ENCODE measurements at regions not wholly inside any gene's neighbourhood (a gene's known extent, or its start where the extent isn't known, plus 50 kb on each side); places are given as distances from the start of the nearest gene placed in this dataset.

GRCh38 chr3:163056874-163057497 lies 1560.4 kb downstream of the OTOL1 start:
- Mint-ChIP-seq H3K27ac (no peak overlapping the region), H3K4me1 (ENCODE audit: unreplicated experiment) (no peaks in the 10 kb centered on the region), H3K27me3 (no peaks in the 10 kb centered on the region), H3K36me3 (no peaks in the 10 kb centered on the region), H3K4me3 (no peak overlapping the region), H3K9me3 (no peaks in the 10 kb centered on the region)
- DNase-seq (ENCODE audit: extremely low spot score, unreplicated experiment): no peak
- TF ChIP-seq, protein P1, sequence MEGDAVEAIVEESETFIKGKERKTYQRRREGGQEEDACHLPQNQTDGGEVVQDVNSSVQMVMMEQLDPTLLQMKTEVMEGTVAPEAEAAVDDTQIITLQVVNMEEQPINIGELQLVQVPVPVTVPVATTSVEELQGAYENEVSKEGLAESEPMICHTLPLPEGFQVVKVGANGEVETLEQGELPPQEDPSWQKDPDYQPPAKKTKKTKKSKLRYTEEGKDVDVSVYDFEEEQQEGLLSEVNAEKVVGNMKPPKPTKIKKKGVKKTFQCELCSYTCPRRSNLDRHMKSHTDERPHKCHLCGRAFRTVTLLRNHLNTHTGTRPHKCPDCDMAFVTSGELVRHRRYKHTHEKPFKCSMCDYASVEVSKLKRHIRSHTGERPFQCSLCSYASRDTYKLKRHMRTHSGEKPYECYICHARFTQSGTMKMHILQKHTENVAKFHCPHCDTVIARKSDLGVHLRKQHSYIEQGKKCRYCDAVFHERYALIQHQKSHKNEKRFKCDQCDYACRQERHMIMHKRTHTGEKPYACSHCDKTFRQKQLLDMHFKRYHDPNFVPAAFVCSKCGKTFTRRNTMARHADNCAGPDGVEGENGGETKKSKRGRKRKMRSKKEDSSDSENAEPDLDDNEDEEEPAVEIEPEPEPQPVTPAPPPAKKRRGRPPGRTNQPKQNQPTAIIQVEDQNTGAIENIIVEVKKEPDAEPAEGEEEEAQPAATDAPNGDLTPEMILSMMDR (conservative IDR thresholded peaks at IDR 0.05): peak; percentile 81

DNA sequence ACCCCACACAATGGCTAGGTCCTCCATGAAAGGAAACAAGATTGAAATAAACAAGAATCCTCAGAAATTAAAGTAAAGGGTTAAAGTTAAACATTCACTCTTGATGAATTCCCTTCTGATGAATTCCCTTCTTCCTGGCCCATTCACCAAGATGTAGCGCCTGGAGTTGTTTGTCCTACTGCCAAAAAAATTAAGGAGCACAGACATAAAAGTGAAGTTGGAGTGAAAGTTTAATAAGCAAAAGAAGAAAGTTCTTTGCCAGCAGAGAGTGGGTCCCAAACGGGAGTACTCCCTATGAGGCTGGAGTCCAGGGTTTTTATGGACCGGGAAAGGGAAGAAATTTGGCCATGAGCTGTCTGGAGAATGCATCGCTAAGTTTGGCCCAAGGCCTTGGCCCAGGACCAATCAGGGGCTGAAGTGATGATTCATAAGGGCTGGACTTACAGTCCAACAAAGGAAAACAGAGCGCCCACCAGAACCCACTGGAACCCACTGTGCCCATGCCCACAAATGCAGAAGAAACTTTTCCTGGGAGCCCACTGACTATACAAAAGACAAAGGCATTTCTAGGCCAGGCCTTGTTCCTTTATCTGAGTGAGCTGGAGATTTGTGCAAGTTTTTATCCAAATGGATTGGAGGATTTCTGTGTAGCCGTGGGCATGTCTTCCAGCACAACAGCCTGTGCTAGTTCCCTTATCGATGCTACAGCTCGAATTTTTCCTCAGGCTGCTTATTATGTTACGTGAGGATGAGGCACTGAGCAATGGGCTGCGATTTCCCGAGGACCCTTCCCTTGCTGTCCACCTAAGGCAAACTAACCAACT lies 1561.6 kb downstream of the OTOL1 start:
- H3K9me3 Mint-ChIP-seq: no peaks in the 10 kb centered on the region
- no peaks in the 10 kb centered on the region for H3K4me1 Mint-ChIP-seq (ENCODE audit: unreplicated experiment)
- no peak overlapping the region for H3K4me3 Mint-ChIP-seq
- no peak for DNase-seq (ENCODE audit: extremely low spot score, unreplicated experiment)
- no peaks in the 10 kb centered on the region for H3K36me3 Mint-ChIP-seq
- H3K27ac Mint-ChIP-seq: no peak overlapping the region
- TF ChIP-seq, protein P1 (conservative IDR thresholded peaks at IDR 0.05): no peak
- no peaks in the 10 kb centered on the region for H3K27me3 Mint-ChIP-seq

- Mint-ChIP-seq H3K9me3 (no peaks in the 10 kb centered on the region), H3K36me3 (no peaks in the 10 kb centered on the region), H3K27me3 (no peaks in the 10 kb centered on the region), H3K4me1 (ENCODE audit: unreplicated experiment) (no peaks in the 10 kb centered on the region), H3K27ac (no peak overlapping the region), H3K4me3 (no peak overlapping the region)
- DNase-seq (ENCODE audit: extremely low spot score, unreplicated experiment): no peak
- TF ChIP-seq, protein P1 (conservative IDR thresholded peaks at IDR 0.05): no peak
Measured at GRCh38 chr3:163071713-163072112, 1575.1 kb downstream of the OTOL1 start.

Data from type B pancreatic cell (in vitro differentiated cells).